NCI-H128 (cell line): ENCODE measurements at regions not wholly inside any gene's neighbourhood (a gene's known extent, or its start where the extent isn't known, plus 50 kb on each side); places are given as distances from the start of the nearest gene placed in this dataset.
"Not testable (repeated sequence)": the region's sequence is repeated elsewhere in the genome, so short reads cannot be mapped to it uniquely, and the experiment has no call there.

Experiments
- DNase-seq: peaks from one replicate; lab custom pipeline; 2025; ENCODE audit not compliant: unreplicated experiment; lab: John Stamatoyannopoulos, UW

DNA sequence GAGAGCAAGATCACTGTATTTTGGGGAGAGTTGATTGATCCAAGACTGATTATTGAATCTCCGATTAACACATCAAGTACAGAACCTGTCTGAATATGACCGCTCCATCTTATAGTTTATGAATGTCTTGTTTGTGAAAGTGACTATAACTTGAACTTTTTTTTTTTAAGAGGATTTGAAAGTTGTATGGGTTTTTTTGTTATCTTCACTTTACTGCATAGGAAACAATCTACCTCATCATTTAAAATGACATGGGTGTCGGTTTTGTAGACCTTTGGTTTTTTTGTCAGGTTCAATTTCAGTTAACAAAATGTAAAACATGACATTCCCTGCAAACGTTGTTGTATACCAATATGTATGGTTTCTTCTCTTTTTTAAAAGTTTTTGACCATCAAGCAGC, 103.0 kb upstream of the NUDT6 start:
- no peak for DNase-seq

DNA sequence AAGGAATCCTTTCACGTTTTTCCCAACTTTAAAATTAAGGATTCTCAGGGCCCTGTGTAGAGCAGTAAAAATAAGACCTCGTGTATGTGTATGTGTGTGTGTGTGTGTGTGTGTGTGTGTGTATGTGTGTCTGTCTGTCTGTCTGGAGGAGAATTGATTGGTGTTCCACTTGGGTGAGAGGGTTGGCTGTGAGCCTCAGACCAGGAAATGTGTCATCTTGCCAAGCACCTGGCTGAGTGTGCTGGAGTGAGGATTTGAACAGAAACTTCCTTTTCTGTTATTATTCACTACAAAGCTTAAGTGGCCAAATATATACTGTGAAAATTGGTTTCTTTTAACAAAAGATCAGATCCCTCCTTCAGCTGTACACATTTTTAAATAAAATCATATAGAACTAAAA, 103.6 kb upstream of the NUDT6 start:
- not testable (repeated sequence) for DNase-seq

DNA sequence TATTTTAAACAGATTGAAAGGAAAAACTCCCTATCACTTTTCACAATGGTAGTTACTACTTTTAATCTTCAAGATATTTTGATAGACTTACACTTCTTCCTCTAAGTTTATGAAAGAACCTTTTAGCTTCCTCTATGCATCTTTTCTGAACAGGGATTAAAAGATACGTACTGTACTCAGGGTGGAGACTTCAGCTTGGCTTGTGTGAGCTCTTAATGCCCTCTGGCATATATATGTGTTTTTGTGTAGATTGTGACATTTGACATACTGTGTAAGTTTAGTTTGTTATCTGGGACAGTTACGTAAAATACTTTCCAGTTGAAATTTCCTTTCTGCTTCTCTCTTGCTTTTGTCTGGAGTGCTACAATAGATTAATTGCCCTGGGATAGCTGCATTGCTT, 109.3 kb upstream of the NUDT6 start:
- DNase-seq, result no peak

DNA sequence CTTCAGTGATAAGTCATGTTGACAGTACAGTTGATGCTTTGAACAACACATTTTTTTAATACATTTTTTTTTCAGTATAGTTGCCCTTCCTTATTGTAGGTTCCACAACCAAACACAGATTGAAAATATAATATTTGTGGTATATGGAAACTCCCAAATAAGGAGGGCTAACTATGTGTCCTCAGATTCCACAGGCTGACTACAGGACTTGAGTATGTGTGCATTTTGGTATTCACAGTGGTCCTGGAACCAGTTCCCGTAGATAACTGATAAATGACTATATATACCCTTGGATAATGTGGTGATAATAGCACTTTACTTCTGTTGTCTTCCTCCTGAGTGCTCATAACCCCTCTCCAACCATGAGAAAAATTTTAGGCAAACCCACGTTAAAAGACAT, 111.6 kb upstream of the NUDT6 start:
- DNase-seq, result no peak

DNA sequence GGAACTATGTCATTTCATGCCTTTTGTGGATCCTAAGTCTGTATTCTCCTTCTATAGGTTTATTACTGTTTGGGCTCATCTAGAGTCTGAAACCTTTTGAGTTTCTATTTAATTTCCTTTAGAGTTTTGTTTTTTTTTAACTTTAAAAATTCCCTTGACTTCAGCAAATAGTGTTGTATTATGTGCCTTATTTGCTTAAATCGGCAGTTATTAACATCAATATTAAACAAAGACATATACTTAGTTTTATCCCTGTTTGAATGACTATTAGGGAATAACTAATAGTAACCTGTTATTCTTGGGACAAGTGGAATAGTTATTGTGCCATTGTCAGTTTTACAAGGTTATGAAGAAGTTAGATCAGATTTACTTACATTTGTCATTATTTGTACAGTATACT, 112.8 kb upstream of the NUDT6 start:
- no peak for DNase-seq

DNA sequence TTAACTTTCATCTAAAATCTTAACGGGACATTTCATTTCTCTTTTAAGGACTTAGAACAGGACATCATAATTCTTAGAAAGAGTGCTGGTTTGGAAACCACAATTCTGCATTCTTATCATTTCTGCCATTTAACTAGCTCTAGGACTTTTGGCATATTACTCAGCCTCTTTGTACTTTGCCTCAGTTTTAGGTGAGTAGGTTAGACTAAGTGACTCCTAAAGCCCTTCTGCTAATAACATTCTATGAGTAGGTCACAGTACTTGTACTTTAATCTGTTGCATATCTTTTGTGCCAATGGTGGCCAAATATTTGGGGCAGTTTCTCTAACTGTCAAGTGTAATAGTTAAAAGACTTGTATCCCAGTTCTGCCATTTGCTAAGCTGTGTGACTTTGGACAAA, 115.4 kb upstream of the NUDT6 start:
- no peak for DNase-seq

DNA sequence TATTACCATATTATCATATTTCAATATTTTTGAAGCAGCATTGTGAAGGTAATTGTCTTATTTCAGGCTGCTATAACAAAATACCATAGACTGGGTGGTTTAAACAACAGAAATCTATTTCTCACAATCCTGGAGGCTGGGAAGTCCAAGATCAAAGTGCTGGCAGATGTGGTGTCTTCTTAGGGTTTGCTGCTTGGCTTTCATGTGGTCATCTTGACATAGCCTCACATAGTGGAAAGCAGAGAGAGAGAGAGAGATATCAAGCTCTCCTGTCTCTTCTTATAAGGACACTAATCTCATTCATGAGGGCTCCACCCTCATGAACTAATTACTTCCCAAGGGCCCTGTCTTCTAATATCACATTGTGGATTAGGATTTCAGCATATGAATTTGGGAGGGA, 119.7 kb upstream of the NUDT6 start:
- DNase-seq, result no peak

DNA sequence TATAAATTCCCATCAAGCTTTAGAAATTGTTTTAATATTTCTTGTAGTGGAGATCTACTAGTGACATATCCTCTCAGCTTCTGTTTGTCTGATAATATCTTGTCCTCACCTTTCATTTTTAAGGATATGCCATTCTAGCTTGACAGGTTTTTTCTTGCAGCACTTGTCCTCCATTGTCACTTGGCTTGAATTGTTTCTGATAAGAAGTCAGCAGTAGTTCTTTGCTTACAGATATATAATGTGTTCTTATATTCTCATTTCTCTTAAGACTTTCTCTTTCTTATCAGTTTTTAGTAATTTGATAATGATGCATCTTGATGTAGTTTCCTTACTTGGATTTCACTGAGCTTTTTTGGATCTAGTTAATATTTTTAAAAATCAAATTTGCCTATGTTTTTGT, 120.6 kb upstream of the NUDT6 start:
- DNase-seq, result no peak

DNA sequence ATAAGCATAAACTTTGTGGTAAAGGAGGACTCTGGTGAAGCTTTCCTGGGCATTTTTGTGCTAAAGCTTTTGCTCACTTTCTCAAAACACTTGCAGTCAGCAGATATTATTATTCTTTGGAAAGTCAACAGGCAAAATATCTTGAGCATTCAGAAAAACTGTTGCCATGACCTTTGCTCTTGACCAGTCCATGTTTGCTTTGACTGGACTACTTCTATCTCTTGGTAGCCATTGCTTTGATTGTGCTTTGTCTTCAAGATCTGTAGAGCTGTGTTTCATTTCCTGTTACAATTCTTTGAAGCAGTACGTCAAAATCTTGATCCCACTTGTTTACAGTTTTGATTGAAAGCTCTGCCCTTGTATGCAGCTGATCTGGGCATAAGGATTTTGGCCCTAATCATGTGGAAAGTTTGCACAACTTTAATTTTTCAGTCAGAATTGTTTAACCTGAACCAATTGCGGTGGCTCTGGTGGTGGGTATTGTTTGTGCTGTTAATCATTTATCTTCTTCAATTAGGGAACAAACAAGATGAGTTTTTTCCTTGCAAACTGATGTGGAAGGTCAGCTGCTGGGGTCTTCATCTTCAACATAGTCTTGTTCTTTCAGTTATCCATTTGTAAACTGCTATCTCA, 121.5 kb upstream of the NUDT6 start:
- DNase-seq, result no peak

DNA sequence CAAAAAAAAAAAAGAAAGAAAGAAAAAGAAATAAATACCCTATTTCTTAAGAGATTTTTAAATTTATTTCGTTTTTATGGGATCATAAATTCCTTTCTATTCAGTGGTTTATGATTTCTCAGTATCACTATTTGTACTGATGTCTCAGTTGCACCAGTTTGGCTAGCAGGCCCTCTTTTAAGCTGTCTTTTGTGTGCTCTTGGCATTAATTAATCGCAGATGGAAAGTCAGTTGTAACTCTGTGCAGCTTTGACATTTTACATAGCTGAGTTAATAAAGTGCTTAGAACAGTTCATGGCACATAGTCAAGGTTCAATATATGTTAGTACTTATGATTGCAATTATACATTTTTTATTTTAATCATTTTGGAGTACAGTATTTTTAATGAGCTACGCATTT, 123.7 kb upstream of the NUDT6 start:
- DNase-seq, result no peak

DNA sequence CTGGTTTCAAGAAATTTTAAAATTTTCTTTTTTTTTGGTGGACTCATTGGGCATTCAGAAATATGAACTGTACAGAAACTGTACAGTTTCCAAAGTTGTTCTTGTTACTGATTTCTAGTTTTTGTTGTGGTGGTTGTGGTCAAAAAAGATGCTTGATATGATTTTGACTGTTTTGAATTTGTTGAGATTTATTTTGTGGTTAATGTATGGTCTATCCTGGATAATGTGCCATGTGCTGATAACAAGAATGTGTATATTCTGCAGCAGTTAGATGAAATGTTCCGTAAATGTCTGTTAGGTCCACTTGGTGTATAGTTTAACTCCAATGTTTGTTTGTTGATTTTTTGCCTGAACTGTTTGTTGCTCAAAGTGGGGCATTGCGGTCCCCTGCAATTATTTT, 127.6 kb upstream of the NUDT6 start:
- no peak for DNase-seq

DNA sequence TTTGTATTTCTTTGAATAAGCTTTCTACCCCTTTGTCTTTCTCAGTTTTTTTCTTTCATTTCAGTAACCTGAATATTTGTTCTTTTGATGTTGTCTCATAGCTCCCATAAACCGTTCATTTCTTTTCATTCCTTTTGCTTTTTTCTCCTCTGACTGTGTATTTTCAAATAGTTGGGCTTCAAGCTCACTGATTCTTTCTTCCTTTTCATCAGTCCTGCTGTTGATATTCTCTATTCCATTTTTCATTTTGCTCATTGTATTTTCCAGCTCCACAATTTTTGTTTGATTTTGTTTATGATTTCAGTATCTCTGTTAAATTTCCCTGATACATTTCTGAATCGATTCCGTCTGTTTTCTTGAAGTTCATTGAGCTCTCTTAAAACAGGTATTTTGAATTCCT, 129.6 kb upstream of the NUDT6 start:
- DNase-seq, result no peak

DNA sequence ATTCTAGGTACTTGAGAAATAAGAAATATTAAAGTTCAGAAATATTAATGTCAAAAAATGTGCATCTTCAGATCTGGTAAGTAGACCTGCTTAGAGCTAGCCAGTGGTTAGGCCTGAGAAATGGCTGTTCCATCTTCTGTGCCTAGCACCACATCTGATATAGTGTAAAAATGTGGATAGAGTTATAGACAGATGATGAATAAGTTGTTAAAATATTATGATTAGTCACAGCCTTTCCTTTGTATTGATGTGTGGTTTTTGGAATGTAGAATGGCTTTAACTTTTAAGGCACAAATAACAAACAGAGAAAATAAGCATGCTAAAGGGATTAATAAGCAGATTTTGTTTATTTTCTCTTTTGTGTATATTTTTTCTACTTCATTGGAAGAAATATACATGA, 133.5 kb upstream of the NUDT6 start:
- DNase-seq, result no peak

DNA sequence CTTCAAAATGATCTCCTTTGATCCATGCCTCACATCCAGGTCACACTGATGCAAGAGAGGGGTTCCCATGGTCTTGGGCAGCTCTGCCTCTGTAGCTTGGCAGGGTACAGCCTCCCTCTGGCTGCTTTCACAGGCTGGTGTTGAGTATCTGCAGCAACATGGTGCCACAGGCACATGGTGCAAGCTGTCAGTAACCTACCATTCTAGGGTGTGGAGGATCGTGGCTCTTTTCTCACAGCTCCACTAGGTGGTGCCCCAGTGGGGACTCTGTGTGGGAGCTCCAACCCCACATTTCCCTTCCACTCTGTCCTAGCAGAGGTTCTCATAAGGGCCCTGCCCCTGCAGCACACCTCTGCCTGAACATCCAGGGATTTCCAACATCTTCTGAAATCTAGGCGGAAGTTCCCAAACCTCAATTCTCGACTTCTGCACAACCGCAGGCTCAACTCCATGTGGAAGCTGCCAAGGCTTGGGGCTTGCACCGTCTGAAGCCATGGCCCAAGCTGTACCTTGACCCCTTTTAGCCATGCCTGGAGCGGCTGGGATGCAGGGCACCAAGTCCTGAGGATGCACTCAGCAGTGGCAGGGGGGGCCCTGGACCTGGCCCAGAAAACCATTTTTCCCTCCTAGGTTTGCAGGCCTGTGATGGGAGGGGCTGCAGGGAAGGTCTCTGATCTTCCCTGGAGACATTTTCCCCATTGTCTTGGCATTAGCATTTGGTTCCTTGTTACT, 137.8 kb upstream of the NUDT6 start:
- no peak for DNase-seq

DNA sequence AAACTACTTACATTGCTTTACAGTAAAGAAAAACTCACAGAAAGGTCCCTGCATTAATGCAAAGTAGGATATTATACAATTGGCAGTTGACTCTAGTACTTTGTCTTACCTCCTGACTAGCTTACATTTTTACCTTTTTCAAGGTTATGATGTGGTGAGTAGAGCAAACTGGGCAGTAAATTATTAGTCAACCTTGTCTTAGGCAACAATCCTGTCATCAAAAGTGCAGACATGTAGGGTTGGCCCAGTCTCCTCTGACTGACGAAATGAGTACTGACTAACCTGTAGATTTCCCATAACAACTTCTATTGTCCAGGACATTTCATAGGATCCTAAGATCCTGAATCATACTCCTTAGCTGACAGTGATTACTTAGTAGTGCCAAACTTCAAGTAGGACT, 142.0 kb upstream of the NUDT6 start:
- no peak for DNase-seq

DNA sequence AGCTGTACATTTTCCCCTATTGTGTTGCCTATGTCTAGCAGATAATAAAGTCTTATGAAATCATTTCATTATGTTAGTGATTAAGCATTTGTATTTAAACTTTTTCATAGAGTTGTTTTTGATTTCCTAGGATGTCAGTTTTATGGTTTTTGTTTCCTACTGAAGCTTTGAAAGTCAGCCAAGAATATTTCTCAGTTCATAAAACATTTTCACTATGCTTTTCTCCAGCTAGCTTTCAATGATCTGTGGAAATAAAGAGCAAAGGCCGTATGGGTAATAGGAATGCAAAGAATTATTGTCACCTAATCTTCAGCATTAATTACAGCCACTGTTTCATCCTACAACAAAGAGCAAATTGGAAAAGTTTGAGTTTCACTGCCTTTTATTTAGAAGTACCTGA, 145.7 kb upstream of the NUDT6 start:
- no peak for DNase-seq

DNA sequence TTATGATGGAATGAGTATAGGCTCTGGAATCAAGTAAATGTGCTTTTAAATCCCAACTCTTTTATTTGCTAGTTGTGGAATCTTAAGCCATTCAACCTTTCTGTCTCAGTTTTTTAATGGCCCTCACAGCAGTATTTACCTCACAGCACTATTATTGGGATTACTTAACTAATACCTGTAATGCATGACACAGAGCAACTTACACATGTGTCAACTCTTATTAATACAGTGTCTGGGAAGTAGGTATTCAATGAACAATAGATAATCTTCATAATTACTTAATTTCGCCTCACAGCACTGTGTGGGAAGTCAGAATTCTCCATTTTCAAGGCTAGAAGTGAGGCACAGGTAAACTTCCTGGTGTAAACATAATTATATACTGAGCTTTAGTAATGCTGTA, 149.7 kb upstream of the NUDT6 start:
- DNase-seq, result no peak

DNA sequence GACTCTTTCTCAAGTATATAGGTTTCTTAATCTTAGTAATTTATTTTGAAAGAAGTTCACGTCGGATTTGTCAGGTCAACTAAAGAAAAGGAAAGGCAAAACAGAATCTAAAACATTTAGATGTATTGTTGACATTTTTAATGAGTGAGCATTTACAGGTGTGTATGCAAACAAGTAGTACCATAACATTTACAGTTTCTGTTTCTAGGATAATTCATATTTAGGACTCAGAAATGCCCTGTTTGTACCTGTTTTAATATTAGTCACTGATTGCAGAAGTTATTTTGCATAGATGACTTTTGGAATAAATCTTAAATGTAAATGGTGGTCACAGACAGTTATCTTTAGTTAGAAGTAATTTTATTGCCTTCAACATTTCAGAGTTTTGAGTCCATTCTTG, 151.3 kb upstream of the NUDT6 start:
- DNase-seq, result no peak

DNA sequence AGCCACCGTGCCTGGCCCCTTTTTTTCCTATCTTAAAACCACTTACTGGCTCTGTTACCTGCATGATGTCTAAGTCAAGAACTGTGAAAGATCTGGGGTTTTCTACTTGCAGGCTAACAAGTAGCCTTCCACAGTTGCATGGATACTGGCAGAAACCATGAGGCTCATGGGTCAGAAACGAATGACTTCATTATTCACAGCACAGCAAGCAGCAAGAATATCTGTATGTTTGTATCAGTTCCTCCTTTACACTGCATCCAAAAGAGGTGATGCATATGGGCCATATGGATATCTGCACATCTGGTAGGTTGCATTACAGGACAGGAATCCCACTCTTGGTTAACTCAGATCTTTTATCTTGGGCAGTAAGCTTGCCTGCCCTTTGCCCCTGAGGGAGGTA, 154.9 kb upstream of the NUDT6 start:
- no peak for DNase-seq

DNA sequence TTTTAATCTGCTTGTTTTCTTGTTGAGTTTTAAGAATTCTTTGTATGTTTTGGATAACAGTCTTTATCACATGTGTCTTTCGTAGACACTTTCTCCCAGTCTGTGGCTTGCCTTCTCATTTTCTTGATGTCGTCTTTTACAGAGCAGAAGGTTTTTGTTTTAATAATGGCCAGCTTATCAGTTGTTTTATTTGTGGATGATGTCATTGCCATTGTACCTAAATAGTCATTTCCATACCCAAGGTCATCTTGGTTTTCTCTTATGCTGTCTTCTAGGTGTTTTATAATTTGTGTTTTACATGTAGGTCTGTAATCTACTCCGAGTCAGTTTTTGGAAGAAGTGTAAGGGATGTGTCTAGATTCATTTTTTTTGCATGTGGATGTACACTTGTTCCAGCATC, 159.6 kb upstream of the NUDT6 start:
- no peak for DNase-seq

DNA sequence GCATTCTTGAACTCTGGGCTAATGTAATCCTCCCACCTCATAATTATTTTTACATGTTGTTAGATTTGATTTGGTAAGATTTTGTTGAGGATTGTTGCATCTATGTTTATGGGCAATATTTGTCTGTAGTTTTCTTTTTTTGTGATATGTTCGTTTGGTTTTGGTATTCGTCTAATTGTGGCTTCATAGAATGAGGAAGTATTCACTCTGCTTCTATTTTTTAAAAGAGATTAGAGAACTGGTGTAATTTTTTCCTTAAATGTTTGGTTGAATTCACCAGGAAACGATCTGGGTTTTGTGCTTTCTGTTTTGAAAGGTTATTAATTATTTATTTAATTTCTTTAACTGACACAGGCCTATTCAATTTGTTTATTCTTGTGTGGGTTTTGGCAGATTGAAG, 161.2 kb upstream of the NUDT6 start:
- DNase-seq, result no peak

DNA sequence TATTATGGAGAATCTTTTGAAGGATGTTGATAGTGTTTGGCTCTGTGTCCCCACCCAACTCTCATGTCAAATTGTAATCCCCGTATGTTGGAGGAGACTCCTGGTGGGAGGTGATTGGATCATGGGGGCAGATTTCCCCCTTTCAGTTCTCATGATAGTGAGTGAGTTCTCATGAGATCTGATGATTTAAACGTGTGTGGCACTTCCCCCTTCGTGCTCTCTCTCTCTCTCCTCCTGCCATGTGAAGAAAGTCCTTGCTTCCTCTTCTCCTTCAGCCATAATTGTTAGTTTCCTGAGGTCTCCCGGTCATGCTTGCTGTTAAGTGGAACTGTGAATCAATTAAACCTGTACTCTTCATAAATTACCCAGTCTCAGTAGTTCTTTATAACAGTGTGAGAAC, 166.1 kb upstream of the NUDT6 start:
- DNase-seq, result no peak

DNA sequence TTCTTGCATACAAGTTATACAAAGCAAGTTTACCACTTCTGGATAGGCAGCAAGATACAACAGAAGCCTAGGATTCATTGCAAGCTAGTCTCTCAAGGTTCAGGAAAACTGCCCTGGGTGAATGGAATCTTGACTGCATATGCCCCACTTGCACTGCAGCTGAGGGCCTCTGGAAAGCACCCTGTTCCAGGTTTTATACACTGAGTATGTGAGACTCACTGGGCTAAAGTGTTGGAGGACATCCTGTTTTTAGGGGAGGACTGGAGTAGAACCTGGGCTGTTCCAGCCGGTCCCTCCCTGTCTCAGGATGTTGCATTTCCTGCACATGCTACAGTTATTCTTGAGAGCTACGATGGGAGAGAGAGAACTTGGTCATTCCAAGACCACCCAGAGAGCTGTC, 168.5 kb upstream of the NUDT6 start:
- no peak for DNase-seq
